Activated T-cell treated with anti-CD3 and anti-CD28 coated beads, Interleukin-2, amount 50 U/mL, for 72 hours (primary cell): ENCODE measurements at regions not wholly inside any gene's neighbourhood (a gene's known extent, or its start where the extent isn't known, plus 50 kb on each side); places are given as distances from the start of the nearest gene placed in this dataset.

Experiments used
- ATAC-seq, 2 donors: fragments of 150-1000 bp; cut with Tn5 transposase; replicated peaks in 1 of 2; 2 replicates each; pipeline ENCODE4 v1.10.0; 2021; ENCODE audit warnings: moderate library complexity in 2 of 2, mild to moderate bottlenecking in 1 of 2
- DNase-seq, 2 donors: peaks; one replicate each; pipeline ENCODE4 v3.0.0; 2021 to 2022; ENCODE audit warnings: mixed read lengths in 1 of 2
- H3K27ac Mint-ChIP-seq: one replicate; pipeline ENCODE4 v1.8.0; 2022; ENCODE audit warnings: mild to moderate bottlenecking, moderate library complexity, mixed read lengths
- H3K27me3 Mint-ChIP-seq: one replicate; pipeline ENCODE4 v1.8.0; 2022; ENCODE audit warnings: low read depth, mixed read lengths
- H3K36me3 Mint-ChIP-seq, 2 donors: one replicate each; pipeline ENCODE4 v1.8.0; 2022; ENCODE audit warnings: mixed read lengths in 2 of 2, mild to moderate bottlenecking in 1 of 2; ENCODE audit not compliant: insufficient read depth in 2 of 2
- H3K4me1 Mint-ChIP-seq: one replicate; pipeline ENCODE4 v1.8.0; 2022; ENCODE audit warnings: low read depth, mixed read lengths
- H3K4me3 Mint-ChIP-seq, 2 donors: one replicate each; pipeline ENCODE4 v1.8.0; 2022; ENCODE audit warnings: mild to moderate bottlenecking in 2 of 2, mixed read lengths in 2 of 2, moderate library complexity in 2 of 2
- H3K9me3 Mint-ChIP-seq, 2 donors: one replicate each; pipeline ENCODE4 v1.8.0; 2022; ENCODE audit warnings: mixed read lengths in 2 of 2

DNA sequence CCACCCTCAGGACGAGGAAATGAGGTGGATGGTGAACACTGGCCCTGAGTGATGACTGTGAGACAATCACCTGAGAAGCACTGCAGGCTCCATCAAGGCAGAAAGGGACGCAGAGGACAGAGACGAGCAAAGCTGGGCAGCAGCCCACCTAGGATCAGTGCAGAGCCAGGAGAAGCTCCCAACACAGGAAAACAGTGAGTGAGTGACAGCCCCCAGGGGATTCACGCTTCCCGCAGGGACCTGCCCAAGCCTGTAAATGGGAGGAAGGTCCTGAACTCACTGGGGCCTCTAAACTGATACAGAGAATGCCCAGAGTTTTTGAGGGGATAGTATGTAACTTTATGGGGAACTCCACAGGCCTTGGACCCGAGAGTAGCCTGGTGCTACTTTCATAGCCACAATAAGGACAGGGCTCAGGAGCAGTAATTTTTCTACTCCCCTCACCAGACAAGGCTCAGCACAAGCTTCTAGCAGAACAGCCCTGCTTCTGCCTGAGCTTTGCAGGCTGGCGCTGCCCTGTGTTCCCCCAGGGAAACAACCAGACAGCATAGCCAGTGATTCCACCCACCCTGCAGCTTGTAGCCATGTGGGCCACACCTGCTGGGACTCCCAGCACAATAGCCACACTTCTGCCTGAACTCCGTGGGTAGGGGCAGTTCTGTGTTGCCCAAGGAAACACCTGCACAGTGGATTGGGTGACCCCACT is 708.4 kb downstream of the POM121L12 start:
- Mint-ChIP-seq H3K27ac (no peak overlapping the region), H3K4me3 (no peak overlapping the region), H3K27me3 (no peaks in the 10 kb centered on the region), H3K36me3 (peaks cover 4% of the 10 kb centered on the region in 2 donors), H3K9me3 (peaks cover 14 to 23% of the 10 kb centered on the region in 2 donors), H3K4me1 (no peaks in the 10 kb centered on the region)
- ATAC-seq = no peak
- DNase-seq = no peak

DNA sequence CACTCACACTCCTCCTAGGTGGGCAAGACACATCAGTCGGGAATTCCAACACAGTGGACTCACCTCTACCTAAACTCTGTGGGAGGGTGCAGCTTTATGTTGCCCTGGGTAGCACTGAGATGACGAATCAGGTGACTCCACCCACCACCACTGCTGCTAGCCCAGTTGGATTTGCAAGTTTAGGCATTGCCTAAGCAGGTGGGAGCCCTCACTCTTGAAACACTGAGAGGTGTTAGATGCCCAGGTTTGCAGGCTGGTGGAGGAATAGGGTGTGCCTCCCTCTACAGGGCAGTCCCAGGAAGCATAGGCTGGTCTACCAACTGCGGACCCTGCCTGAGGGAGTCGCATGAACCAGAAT is 708.9 kb downstream of the POM121L12 start:
- ATAC-seq = no peak
- peaks cover 14 to 21% of the 10 kb centered on the region in 2 donors for H3K9me3 Mint-ChIP-seq
- no peak for DNase-seq
- peaks cover 4% of the 10 kb centered on the region in 2 donors for H3K36me3 Mint-ChIP-seq
- H3K27me3 Mint-ChIP-seq = no peaks in the 10 kb centered on the region
- H3K27ac Mint-ChIP-seq = no peak overlapping the region
- H3K4me3 Mint-ChIP-seq = no peak overlapping the region
- H3K4me1 Mint-ChIP-seq = no peaks in the 10 kb centered on the region

DNA sequence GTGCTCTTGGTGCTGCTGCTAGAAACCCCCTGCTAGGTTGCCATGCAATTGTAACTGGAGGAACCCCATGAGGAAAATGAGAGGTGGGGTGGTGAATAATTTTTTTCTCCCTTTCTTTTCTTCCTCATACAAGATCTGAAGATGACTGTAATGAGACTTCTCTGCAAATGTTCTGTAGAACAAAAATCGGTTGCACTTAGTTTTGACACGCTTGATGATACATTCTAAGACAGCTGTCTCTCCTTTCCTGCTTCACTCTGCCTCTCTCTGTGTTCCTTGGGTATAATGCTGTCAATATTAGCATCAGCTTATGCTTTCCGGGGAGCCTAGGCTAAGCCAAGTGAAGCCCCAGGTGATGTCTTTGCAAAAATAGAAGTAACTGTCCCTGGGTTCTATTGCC is 721.5 kb downstream of the POM121L12 start:
- ATAC-seq (no peak), DNase-seq (no peak)
- Mint-ChIP-seq H3K27me3 (no peaks in the 10 kb centered on the region), H3K4me1 (no peaks in the 10 kb centered on the region), H3K4me3 (no peak overlapping the region), H3K36me3 (no peaks in the 10 kb centered on the region), H3K27ac (no peak overlapping the region), H3K9me3 (peaks cover 0 to 9% of the 10 kb centered on the region in 2 donors)

DNA sequence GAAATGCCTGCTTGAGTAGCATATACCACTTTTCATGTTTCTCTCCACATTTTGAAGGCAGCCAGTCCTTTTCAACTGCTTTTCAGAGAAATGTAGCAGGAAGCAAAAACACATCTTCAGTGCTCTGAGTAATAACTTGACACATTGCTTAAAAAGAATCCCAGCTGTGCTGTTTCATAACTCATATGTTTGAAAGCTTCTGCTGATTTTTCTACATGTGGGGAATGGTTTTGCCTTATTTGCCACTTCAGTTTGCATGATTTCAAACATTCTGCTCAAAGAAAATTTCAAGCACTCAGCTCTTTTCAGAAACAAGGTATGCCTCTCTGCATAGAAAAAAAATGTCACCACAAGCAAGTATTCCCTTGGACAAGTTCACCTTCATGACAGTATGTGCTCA is 732.8 kb downstream of the POM121L12 start:
- no peaks in the 10 kb centered on the region for H3K4me1 Mint-ChIP-seq
- ATAC-seq = no peak
- no peak overlapping the region for H3K4me3 Mint-ChIP-seq
- H3K27me3 Mint-ChIP-seq = no peaks in the 10 kb centered on the region
- peaks cover 2 to 6% of the 10 kb centered on the region in 2 donors for H3K36me3 Mint-ChIP-seq
- DNase-seq = no peak
- peaks cover 22 to 25% of the 10 kb centered on the region in 2 donors for H3K9me3 Mint-ChIP-seq
- H3K27ac Mint-ChIP-seq = no peak overlapping the region

DNA sequence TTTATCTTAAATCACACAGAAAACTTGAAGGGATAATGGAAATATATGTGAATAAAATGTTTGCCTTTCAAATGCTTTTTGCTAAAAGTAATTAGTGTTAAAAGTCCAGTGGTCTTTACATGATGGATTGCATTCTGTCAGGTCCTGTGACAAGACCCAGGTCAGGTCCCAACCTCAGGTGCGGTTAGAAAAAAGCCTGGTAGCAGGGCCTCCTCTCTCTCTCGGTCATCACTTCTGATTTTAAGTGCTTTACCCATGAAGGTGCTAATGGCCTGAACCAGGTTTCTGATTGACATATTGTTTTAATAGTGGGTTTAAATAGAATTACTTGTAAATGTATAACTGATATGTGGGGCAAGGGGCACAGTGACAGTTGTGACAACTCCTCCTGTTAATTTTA is 736.3 kb downstream of the POM121L12 start:
- Mint-ChIP-seq H3K9me3 (peaks cover 16 to 22% of the 10 kb centered on the region in 2 donors), H3K4me1 (no peaks in the 10 kb centered on the region), H3K27ac (no peak overlapping the region), H3K4me3 (no peak overlapping the region), H3K36me3 (peaks cover 2 to 6% of the 10 kb centered on the region in 2 donors), H3K27me3 (no peaks in the 10 kb centered on the region)
- DNase-seq = no peak
- ATAC-seq = no peak

DNA sequence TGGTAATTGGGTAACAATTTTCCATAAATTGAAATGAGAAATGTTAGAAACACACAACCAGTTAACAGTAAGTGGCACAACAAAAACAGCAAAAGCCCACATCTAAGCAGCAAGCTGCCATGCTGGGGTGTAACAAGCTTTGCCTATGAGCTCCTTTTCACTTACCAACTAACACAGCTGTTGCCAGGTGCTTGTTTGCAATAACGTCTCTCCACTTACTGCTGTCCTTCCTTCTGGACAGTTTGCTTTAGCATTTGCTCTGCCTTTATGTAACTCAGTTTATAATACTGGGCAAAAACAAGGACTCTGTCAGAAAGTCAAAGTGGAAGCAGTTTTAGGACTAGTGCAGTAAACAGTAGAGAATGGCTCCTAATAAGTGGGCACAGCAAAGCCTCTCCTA is 740.9 kb downstream of the POM121L12 start:
- H3K9me3 Mint-ChIP-seq = peaks cover 1 to 7% of the 10 kb centered on the region in 2 donors
- H3K27ac Mint-ChIP-seq = no peak overlapping the region
- no peaks in the 10 kb centered on the region for H3K36me3 Mint-ChIP-seq
- H3K27me3 Mint-ChIP-seq = no peaks in the 10 kb centered on the region
- DNase-seq (no peak), ATAC-seq (no peak)
- no peak overlapping the region for H3K4me3 Mint-ChIP-seq
- H3K4me1 Mint-ChIP-seq = no peaks in the 10 kb centered on the region

DNA sequence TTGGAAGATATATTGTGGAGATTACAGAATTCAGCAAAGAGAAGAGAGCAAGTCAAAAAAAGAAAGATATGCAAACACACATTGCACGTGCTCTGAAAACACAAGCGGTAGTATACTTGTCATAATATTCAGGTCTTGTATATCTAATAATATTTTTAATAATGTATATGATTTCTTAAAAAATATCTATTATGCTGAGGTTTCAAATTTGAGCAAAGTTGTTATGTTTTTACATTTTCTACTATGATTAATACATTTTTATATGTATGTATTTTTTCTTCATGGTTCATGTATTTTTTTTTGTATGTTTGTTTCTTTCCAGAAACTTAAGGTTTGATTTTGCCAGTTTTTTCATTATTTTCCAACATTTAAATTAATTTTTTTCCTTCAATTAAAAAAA is 752.4 kb upstream of the VSTM2A start:
- no peaks in the 10 kb centered on the region for H3K27me3 Mint-ChIP-seq
- H3K4me1 Mint-ChIP-seq = no peaks in the 10 kb centered on the region
- H3K36me3 Mint-ChIP-seq = no peaks in the 10 kb centered on the region
- H3K4me3 Mint-ChIP-seq = no peak overlapping the region
- peaks cover 7 to 13% of the 10 kb centered on the region in 2 donors for H3K9me3 Mint-ChIP-seq
- ATAC-seq (no peak), DNase-seq (no peak)
- no peak overlapping the region for H3K27ac Mint-ChIP-seq

DNA sequence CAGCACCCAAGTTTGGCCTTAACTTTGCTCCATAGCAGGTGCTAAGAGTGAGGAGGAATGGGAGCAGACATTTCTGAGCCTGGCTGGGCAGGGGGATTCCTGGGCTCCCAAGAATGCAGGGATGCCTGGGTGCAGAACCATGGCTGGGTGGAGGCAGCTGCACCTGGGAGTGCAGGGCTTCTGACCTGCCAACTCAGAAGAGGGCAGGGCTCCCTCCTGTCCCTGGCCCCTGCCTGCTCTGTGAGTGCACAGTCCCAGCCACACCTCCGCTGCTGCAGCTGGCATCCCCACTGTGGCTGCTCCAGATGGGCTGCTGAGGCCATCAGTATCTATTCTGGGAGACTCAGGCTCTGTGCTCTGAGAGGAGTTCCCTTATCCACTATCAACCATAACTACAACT is 747.4 kb upstream of the VSTM2A start:
- H3K27ac Mint-ChIP-seq = no peak overlapping the region
- no peak for DNase-seq
- peaks cover 0 to 1% of the 10 kb centered on the region in 2 donors for H3K36me3 Mint-ChIP-seq
- H3K9me3 Mint-ChIP-seq = peaks cover 6 to 14% of the 10 kb centered on the region in 2 donors
- no peak for ATAC-seq
- H3K4me3 Mint-ChIP-seq = no peak overlapping the region
- no peaks in the 10 kb centered on the region for H3K27me3 Mint-ChIP-seq
- no peaks in the 10 kb centered on the region for H3K4me1 Mint-ChIP-seq

DNA sequence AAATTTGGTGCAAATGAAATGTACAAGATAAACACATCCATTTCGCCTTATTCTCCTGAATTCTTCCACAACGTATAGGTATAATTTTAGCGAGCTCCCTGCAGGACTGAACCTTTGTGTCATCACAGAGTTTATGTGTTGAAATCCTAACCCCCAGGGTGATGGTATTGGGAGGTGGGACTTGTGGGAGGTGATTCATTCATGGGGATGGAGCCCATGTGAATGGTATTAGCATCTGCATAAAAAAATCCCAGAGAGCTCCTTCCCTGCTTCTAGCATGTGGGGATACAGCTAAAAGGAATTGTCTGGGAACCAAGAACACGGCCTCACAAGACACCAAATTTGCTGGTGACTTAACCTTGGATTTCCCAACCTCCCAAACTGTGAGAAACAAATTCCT is 741.4 kb upstream of the VSTM2A start:
- Mint-ChIP-seq H3K4me1 (no peaks in the 10 kb centered on the region), H3K27ac (no peak overlapping the region), H3K4me3 (no peak overlapping the region), H3K9me3 (peaks cover 5 to 6% of the 10 kb centered on the region in 2 donors), H3K27me3 (no peaks in the 10 kb centered on the region), H3K36me3 (no peaks in the 10 kb centered on the region)
- ATAC-seq (no peak), DNase-seq (no peak)

DNA sequence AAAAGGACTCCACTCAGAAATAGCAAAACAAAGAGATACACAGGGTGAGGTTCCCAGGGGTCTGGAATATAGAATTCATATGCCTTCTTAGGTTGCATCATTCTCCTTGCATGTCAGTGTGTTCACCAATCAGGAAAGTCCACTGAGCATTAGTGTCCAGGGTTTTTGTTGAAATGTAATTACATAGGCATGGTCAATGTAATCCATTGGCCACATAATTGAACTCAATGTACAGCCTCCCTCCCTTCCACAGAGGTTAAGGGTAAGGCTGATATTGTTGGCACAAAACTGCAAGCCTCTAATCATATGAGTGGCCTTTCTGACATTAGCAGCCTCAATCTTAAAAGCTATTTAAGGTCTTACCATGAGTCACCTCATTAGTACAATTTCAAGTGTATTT is 736.1 kb upstream of the VSTM2A start:
- no peak for ATAC-seq
- no peak overlapping the region for H3K27ac Mint-ChIP-seq
- DNase-seq = no peak
- peaks cover 4 to 5% of the 10 kb centered on the region in 2 donors for H3K9me3 Mint-ChIP-seq
- no peaks in the 10 kb centered on the region for H3K27me3 Mint-ChIP-seq
- peaks cover 0 to 3% of the 10 kb centered on the region in 2 donors for H3K36me3 Mint-ChIP-seq
- H3K4me1 Mint-ChIP-seq = no peaks in the 10 kb centered on the region
- no peak overlapping the region for H3K4me3 Mint-ChIP-seq

DNA sequence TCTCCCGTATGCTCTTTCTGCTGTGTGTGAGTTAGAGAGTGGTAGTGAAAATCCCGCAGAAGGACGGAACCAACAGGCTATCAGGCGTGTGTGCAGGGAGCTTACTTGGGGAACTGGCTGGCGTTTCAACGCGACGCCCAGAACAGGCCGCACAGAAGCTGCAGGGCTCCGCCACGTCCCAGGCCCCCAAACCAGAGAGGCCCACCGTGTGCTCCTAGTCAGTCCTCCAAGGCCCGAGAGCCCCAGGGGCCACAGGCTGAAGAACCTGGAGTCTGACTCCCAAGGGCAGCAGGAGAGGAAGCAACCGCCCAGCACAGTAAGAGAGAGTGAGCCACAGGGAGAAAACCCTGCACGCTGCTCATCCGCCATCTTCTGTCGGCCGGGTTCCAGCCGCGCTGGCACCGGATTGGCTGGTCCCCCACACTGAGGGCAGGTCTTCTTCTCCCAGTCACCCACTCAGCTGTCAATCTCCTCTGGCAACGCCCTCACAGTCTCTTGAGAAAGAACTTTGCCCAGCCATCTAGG is 730.6 kb upstream of the VSTM2A start:
- peak in 1 of 2 donors; percentile 63 for ATAC-seq
- no peaks in the 10 kb centered on the region for H3K27me3 Mint-ChIP-seq
- DNase-seq = peak in 1 of 2 donors; percentile 1
- H3K36me3 Mint-ChIP-seq = peaks cover 0 to under 1% of the 10 kb centered on the region in 2 donors
- H3K4me1 Mint-ChIP-seq = no peaks in the 10 kb centered on the region
- H3K9me3 Mint-ChIP-seq = peaks cover 10 to 11% of the 10 kb centered on the region in 2 donors
- H3K4me3 Mint-ChIP-seq = peak overlapping the region in 1 of 2 donors; percentile 19
- no peak overlapping the region for H3K27ac Mint-ChIP-seq

DNA sequence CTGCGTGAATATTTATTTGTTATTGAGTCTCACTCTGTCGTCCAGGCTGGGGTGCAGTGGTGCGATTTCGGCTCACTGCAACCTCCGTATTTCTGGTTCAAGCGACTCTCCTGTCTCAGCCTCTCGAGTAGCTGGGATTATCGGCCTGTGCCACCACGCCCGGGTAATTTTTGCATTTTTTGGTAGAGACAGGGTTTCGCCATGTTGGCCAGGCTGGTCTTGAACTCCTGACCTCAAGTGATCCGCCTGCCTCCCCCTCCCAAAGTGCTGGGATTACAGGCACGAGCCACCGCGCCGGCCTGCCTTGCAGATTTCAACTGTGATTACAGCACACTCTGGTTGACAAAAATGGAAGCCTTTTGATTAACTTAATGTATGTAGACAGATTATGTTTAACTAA is 730.0 kb upstream of the VSTM2A start:
- H3K36me3 Mint-ChIP-seq = no peaks in the 10 kb centered on the region
- H3K9me3 Mint-ChIP-seq = peaks cover 11 to 14% of the 10 kb centered on the region in 2 donors
- no peak for DNase-seq
- no peak for ATAC-seq
- H3K4me1 Mint-ChIP-seq = no peaks in the 10 kb centered on the region
- no peaks in the 10 kb centered on the region for H3K27me3 Mint-ChIP-seq
- H3K27ac Mint-ChIP-seq = no peak overlapping the region
- no peak overlapping the region for H3K4me3 Mint-ChIP-seq

DNA sequence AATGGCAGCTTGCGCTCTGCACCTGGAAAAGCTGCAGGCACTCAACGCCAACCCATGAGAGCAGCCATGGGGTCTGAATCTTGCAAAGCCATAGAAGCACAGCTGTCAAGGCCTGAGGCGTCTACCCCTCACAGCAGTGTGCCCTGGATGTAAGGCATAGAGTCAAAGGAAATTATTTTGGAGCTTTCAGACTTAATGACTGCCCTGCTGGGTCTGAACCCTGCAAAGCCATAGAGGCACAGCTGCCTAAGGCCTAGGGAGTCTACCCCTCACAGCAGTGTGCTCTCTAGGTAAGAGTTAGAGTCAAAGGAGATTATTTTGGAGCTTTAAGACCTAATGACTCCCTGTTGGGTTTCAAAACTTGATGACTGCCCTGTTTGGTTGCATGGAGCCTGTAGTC is 706.9 kb upstream of the VSTM2A start:
- Mint-ChIP-seq H3K4me1 (no peaks in the 10 kb centered on the region), H3K27ac (no peak overlapping the region), H3K27me3 (no peaks in the 10 kb centered on the region), H3K36me3 (no peaks in the 10 kb centered on the region), H3K4me3 (no peak overlapping the region), H3K9me3 (peaks cover 6 to 14% of the 10 kb centered on the region in 2 donors)
- DNase-seq = no peak
- no peak for ATAC-seq

DNA sequence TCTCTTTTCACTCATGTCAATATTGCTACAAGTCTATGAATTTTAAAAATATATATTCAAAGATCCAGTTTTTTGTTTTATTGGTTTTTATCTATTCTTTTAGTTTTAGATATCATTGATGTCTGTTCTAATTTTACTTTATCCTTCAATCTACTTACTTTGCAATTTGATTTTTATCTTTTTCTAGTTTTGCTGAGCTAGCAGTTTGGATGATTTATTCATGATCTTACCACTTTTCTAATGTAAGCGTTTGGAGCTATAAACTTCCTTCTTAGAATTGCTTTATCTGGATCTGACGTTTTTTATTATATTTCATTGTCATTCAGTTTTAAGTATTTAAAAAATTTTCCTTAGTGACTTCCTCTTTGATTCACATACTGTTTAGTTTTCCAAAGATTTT is 664.5 kb upstream of the VSTM2A start:
- ATAC-seq = no peak
- Mint-ChIP-seq H3K36me3 (peaks cover 0 to 5% of the 10 kb centered on the region in 2 donors), H3K9me3 (peaks cover 5 to 7% of the 10 kb centered on the region in 2 donors), H3K27ac (no peak overlapping the region), H3K4me3 (no peak overlapping the region), H3K4me1 (no peaks in the 10 kb centered on the region), H3K27me3 (no peaks in the 10 kb centered on the region)
- DNase-seq = no peak
